ENCODE measurements at regions not wholly inside any gene's neighbourhood (a gene's known extent, or its start where the extent isn't known, plus 50 kb on each side); places are given as distances from the start of the nearest gene placed in this dataset.
A peak's percentile ranks its signal among the peaks of the same experiment; 100 is the strongest.

GRCh38 chr16:85329059-85329812 lies 217.0 kb upstream of the CIBAR2 start:
- DNase-seq, result peak; percentile 49

- no peak for DNase-seq
Observed at GRCh38 chr16:85330006-85330693, 217.9 kb upstream of the CIBAR2 start.

DNA sequence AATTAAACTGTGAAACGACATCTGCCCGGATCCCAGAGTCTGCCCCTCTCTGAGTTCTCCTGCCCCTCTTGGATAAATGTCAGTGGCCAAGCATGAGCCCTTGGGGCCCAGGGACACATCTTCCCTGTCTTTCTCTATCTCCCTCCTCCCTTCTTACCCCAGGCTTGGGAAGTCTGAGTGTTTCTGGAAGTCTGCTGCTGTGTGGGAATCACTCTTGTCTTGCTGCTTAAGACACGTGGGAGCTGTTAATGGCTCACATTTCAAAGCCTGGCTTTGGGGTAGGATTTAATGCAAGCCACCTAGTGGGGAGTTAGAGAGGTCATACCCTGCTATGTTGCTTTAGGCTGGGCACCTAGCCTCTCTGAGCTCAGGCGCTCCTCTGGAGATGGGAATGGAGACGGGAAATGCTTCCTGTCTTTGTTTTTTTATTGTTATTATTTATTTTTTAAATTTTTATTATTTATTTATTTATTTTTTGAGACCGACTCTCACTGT lies 218.5 kb upstream of the CIBAR2 start:
- peak; percentile 89 for DNase-seq

DNA sequence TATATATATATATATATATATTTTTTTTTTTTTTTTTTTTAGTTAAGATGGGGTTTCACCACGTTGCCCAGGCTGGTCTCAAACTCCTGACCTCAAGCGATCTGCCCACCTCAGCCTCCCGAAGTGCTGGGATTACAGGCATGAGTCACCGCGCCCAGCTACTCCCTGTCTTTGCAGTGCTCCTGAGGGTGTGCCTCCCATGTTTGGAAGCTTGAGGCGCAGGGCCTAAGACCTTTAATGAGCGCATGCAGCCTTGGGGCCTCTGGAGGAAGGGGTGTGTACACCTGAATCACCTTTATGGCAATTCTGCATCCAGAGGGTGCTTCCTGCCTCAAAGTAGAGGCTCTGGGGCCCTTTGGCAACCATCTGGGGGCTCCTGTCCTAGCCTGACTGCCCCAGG lies 219.4 kb upstream of the CIBAR2 start:
- no peak for DNase-seq

GRCh38 chr16:85332175-85332574 lies 219.9 kb upstream of the CIBAR2 start:
- no peak for DNase-seq

GRCh38 chr16:85333337-85333736 lies 221.1 kb upstream of the CIBAR2 start:
- no peak for DNase-seq

DNA sequence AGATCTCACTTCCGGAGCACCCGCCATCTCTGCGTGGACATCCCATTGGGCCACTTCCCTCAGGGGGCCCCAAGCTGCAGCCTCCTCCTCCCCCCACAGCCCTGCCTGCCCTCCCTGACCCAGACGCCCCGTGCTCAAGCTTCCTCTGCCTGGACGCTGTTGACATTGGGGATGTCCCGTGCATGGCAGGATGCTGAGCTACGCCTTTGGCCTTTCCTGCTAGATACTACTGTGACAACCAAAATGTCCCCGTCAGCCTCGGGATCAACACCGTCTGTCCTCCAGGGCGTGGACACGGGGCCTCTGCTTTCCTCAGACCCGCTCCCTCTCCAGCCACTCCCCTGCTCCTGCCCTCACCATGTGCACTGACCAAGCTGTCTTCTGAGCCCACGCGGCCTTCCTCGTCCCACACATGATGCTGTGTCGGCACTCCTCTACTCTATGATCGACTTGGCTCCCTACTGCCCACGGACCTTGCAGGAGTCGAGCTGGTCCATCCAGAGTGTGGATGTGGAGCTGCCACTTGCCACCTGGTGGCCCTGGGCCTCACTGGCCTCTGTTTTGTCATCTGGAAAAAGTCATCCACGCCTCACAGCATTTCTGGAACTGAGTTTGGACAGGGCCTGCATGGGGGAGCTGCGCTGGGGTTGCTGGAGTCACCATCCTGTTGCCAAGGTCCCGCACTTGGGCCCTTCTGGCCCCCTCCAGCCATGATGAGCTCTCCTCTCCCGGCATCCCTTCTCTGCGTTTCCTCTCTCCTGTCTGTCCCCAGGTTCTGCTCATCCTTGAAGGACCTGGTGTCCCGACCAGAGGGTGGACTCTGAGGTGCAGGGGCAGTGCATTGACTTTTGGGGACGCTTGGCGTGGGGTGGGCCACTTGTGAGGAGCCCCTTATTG lies 221.7 kb upstream of the CIBAR2 start:
- no peak for DNase-seq

DNA sequence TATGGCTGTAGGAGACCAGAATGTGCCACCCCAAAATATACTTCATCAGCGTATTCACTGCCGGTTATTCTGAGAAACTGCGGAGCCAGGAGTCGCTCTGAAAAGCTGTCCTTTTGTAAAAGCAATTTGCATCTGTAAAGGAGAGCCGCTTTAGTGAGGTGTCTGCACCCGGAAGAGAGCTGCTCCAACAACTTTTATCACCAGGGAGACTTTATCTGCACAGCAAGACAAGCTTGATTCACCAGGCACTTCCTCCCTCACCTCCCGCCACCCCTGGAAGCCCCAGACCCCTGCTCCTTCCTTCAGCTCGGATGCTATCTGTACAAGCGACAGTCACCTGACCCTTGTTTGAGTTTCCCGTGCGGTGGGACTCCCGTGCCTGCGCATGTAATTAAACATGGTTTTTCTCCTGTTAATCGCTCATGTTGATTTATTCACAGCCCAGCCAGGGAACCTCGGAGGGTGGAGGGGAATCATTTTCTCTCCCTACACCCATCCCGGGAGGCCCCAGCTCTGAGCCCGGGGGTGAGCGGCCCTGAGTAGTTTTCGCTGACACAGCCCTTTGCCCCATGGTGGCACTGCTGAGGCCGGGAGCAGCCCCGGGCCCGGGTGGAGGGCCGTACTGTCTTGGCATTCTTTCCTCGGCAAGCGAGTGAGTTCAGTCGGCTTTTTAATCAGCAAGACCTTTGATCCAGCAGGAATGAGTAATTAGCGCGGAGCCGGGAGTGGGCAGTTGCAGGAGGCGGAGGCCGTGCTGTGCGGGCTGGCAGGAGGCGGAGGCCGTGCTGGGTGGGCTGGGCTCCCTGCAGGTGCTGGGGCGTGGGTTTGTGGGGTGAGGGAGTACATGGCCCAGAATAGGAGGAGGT lies 222.7 kb upstream of the CIBAR2 start:
- no peak for DNase-seq

GRCh38 chr16:85335584-85336491 lies 223.6 kb upstream of the CIBAR2 start:
- peak; percentile 34 for DNase-seq

- DNase-seq, result no peak
Observed at GRCh38 chr16:85337910-85338637, 225.8 kb upstream of the CIBAR2 start.

- DNase-seq, result no peak
Observed at GRCh38 chr16:85338638-85338982, 226.3 kb upstream of the CIBAR2 start.

GRCh38 chr16:85338989-85339685 lies 226.9 kb upstream of the CIBAR2 start:
- no peak for DNase-seq

GRCh38 chr16:85341972-85342695 lies 229.9 kb upstream of the CIBAR2 start:
- no peak for DNase-seq

GRCh38 chr16:85344502-85345128 lies 232.3 kb upstream of the CIBAR2 start:
- no peak for DNase-seq

DNA sequence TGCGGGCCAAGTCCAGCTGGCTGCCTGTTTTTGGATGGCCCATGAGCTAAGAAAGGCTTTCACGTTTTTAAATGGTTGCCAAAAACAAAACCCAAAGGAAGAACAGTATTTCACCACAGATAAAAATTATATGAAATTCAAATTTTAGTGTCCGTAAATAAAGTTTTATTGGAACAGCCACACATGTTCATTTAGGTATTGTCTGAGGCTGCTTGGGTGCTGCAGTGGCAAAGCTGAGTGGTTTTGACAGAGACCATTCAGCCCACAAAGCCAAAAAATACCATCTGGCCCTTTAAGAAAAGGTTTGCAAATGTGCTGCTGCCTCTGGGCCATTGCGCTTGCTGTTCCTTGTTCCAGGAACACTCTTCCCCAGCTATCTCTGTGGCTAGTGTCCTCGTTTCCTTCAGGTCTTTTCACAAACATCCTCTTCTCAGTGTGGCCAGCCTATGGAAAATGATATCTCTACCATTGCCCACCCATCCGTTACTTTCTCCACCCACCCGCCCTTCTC lies 232.9 kb upstream of the CIBAR2 start:
- no peak for DNase-seq

- DNase-seq, result no peak
Observed at GRCh38 chr16:85346404-85347212, 234.3 kb upstream of the CIBAR2 start.

GRCh38 chr16:85347213-85347591 lies 234.9 kb upstream of the CIBAR2 start:
- DNase-seq, result peak; percentile 38

Data from fibroblast of skin of scalp (primary cell).